GM12878 (cell line): ENCODE measurements at regions not wholly inside any gene's neighbourhood (a gene's known extent, or its start where the extent isn't known, plus 50 kb on each side); places are given as distances from the start of the nearest gene placed in this dataset.

Experiments used
- ATAC-seq: fragments of 200-7000 bp; cut with Tn5 transposase; 3 replicates; pipeline ENCODE4 v1.9.1; 2020; ENCODE audit warnings: mild to moderate bottlenecking, moderate library complexity
- BruUV-seq: library from RNA; stranded (reverse); fragments of 400-500 nt; replicated peaks from 2 replicates; lab custom pipeline; 2021; lab: Mats Ljungman, UMichigan
- CTCF ChIA-PET: fragments of 300-600 bp; sonication (Branson Sonifier 250); formaldehyde crosslinking; extraction: SDS; loops from one replicate; lab custom pipeline; 2021; ENCODE audit warnings: inconsistent platforms; lab: Yijun Ruan, JAX
- POLR2A ChIA-PET: fragments of 350-600 bp; formaldehyde crosslinking; extraction: SDS; loops from one replicate; lab custom pipeline; 2021; ENCODE audit warnings: inconsistent platforms; lab: Charles Lee
- RAD21 ChIA-PET: fragments of 300-600 bp; sonication (Branson Sonifier 250); formaldehyde crosslinking; loops from one replicate; lab custom pipeline; 2023; ENCODE audit warnings: antibody characterized with exemption; ENCODE audit not compliant: unreplicated experiment; lab: Charles Lee
- SMC1A ChIA-PET: fragments of 300-600 bp; sonication (Branson Sonifier 250); formaldehyde crosslinking; loops from one replicate; lab custom pipeline; 2023; ENCODE audit not compliant: unreplicated experiment, uncharacterized antibody; lab: Charles Lee
- DNase-seq: peaks from one replicate; pipeline ENCODE4 v3.0.0-alpha.2; 2011; ENCODE audit warnings: low read depth, low spot score
- FAIRE-seq: peaks from 3 replicates; lab custom pipeline; 2011; peaks lifted over from hg19 to GRCh38; lab: Jason Lieb, UNC
- H2AFZ ChIP-seq: 2 replicates; pipeline ENCODE4 v1.6.0; 2011; ENCODE audit warnings: low read depth, low read length, control low read depth; ENCODE audit not compliant: control insufficient read depth
- H3K27ac ChIP-seq: 2 replicates; pipeline ENCODE4 v1.5.1; 2011; ENCODE audit warnings: control low read depth; ENCODE audit not compliant: control insufficient read depth, insufficient read depth
- H3K27me3 ChIP-seq, 2 experiments: replicated peaks in 1 of 2; 2 replicates each; pipeline versions ENCODE4 v1.6.0 to v1.6.1; 2011; ENCODE audit warnings: low read length in 1 of 2; ENCODE audit not compliant: control insufficient read depth in 2 of 2, insufficient read depth in 2 of 2
- H3K36me3 ChIP-seq, 2 experiments: 2 replicates each; pipeline ENCODE4 v1.5.1; 2011; ENCODE audit warnings: low read length in 1 of 2; ENCODE audit not compliant: control insufficient read depth in 2 of 2, insufficient read depth in 2 of 2
- H3K4me1 ChIP-seq: 2 replicates; pipeline ENCODE4 v1.6.1; 2011; ENCODE audit warnings: mild to moderate bottlenecking, low read length, moderate library complexity, mixed read lengths; ENCODE audit not compliant: control insufficient read depth, insufficient read depth
- H3K4me2 ChIP-seq: 2 replicates; pipeline ENCODE4 v1.6.0; 2011; ENCODE audit warnings: control low read depth; ENCODE audit not compliant: control insufficient read depth, insufficient read depth
- H3K4me3 ChIP-seq: fragments of 200-600 bp; sonication (generic); 2 replicates; pipeline ENCODE4 v1.5.1; 2016
- H3K79me2 ChIP-seq: 2 replicates; pipeline ENCODE4 v1.6.0; 2011; ENCODE audit warnings: low read length; ENCODE audit not compliant: control insufficient read depth, insufficient read depth
- H3K9ac ChIP-seq: 2 replicates; pipeline ENCODE4 v1.8.0; 2011; ENCODE audit warnings: low read length, control low read depth, mixed read lengths; ENCODE audit not compliant: control insufficient read depth, insufficient read depth
- H3K9me3 ChIP-seq: replicated peaks from 3 replicates; pipeline ENCODE4 v1.5.1; 2011; ENCODE audit warnings: mild to moderate bottlenecking, low read length; ENCODE audit not compliant: control insufficient read depth, insufficient read depth
- H4K20me1 ChIP-seq: 2 replicates; pipeline ENCODE4 v1.6.0; 2011; ENCODE audit not compliant: control insufficient read depth, insufficient read depth
- BHLHE40 ChIP-seq, 2 experiments: fragments of 450-650 bp in 1 of 2; IDR thresholded peaks; 2 replicates each; pipeline ENCODE4 v1.6.1; 2011 to 2017; ENCODE audit warnings: low read depth in 2 of 2, borderline replicate concordance in 1 of 2, improper control_type of control experiment in 1 of 2, low read length in 1 of 2, mild to moderate bottlenecking in 1 of 2
- BMI1 ChIP-seq: fragments of 450-650 bp; IDR thresholded peaks from 2 replicates; pipeline ENCODE4 v1.6.1; 2016; ENCODE audit warnings: mild to moderate bottlenecking, moderate library complexity, borderline replicate concordance
- CUX1 ChIP-seq: IDR thresholded peaks from 2 replicates; pipeline ENCODE4 v1.6.1; 2012; ENCODE audit warnings: improper control_type of control experiment, low read depth, low read length; ENCODE audit not compliant: insufficient replicate concordance
- IRF5 ChIP-seq: fragments of 450-650 bp; IDR thresholded peaks from 2 replicates; pipeline ENCODE4 v1.6.1; 2017; ENCODE audit warnings: borderline replicate concordance
- MLLT1 ChIP-seq: fragments of 450-650 bp; IDR thresholded peaks from 2 replicates; pipeline ENCODE4 v1.6.1; 2016; ENCODE audit warnings: mild to moderate bottlenecking
- NFYA ChIP-seq: IDR thresholded peaks from 2 replicates; pipeline ENCODE4 v1.6.1; 2011; ENCODE audit warnings: low read depth, mild to moderate bottlenecking, low read length, improper control_type of control experiment, borderline replicate concordance
- NKRF ChIP-seq: fragments of 450-650 bp; conservative IDR thresholded peaks from 2 replicates; pipeline ENCODE4 v1.6.1; 2017; ENCODE audit warnings: mild to moderate bottlenecking, moderate library complexity
- PKNOX1 ChIP-seq: fragments of 450-650 bp; IDR thresholded peaks from 2 replicates; pipeline ENCODE4 v1.6.1; 2016; ENCODE audit warnings: mild to moderate bottlenecking
- POLR2A ChIP-seq: IDR thresholded peaks from 2 replicates; pipeline ENCODE4 v1.6.1; 2011; ENCODE audit warnings: low read depth, mild to moderate bottlenecking, low read length
- POU2F2 ChIP-seq: IDR thresholded peaks from 3 replicates; pipeline ENCODE4 v1.6.1; 2011; ENCODE audit warnings: low read depth, mild to moderate bottlenecking, low read length, borderline replicate concordance
- SPI1 ChIP-seq: IDR thresholded peaks from 2 replicates; pipeline ENCODE4 v1.6.1; 2011; ENCODE audit warnings: low read depth, mild to moderate bottlenecking, low read length, moderate library complexity, borderline replicate concordance; ENCODE audit not compliant: insufficient read depth
- SRF ChIP-seq, 2 experiments: IDR thresholded peaks; 2 replicates each; pipeline ENCODE4 v1.6.1; 2011; ENCODE audit warnings: low read depth in 2 of 2, low read length in 2 of 2, mild to moderate bottlenecking in 1 of 2, moderate library complexity in 1 of 2
- TCF3 ChIP-seq: IDR thresholded peaks from 2 replicates; pipeline ENCODE4 v1.6.1; 2012; ENCODE audit warnings: low read depth, mild to moderate bottlenecking, low read length, borderline replicate concordance; ENCODE audit not compliant: insufficient read depth
- WGBS: methylation state at CpG from one replicate; pipeline ENCODE4 v1.1.6; 2016; ENCODE audit warnings: low lambda C conversion rate; ENCODE audit not compliant: insufficient replicate concordance, insufficient coverage; ENCODE audit errors: missing lambda C conversion rate; 5-methylcytosine and 5-hydroxymethylcytosine counted together
- in situ Hi-C: fragments of 300-500 bp; cut with MboI; formaldehyde crosslinking; loops from 9 replicates; pipeline ENCODE4 v1.14.3; 2018; ENCODE audit warnings: mixed read lengths
- intact Hi-C: fragments of 100-400 bp; cut with micrococcal nuclease; formaldehyde crosslinking; loops from one replicate; pipeline ENCODE4 v1.14.2; 2022; ENCODE audit not compliant: unreplicated experiment

- no peak for DNase-seq
- Histone ChIP-seq H3K9ac (no peak overlapping the region), H3K4me2 (0 out of 2 replicates have a peak overlapping the region, but pooled peaks have one; percentile 17), H3K79me2 (no peaks in the 10 kb centered on the region), H3K4me1 (no peaks in the 10 kb centered on the region), H3K27me3 (no peaks in the 10 kb centered on the region), H3K9me3 (no peaks in the 10 kb centered on the region), H4K20me1 (no peaks in the 10 kb centered on the region), H3K27ac (no peak overlapping the region), H2AFZ (no peak overlapping the region), H3K36me3 (no peaks in the 10 kb centered on the region), H3K4me3 (no peak overlapping the region)
- no TSS peak for BruUV-seq
- 0% methylated on average over 1 of the region's 1 CpG for WGBS
- SMC1A ChIA-PET: no interaction called here
- in situ Hi-C loops: no loop called here
- POLR2A ChIA-PET: no interaction called here
- no peak; the same call in 2 of the 3 replicates for ATAC-seq
- RAD21 ChIA-PET: no interaction called here
- FAIRE-seq: no peak
- intact Hi-C loops: no loop called here
- CTCF ChIA-PET: no interaction called here
- TF ChIP-seq POU2F2 (no peak), TCF3 (no peak), NFYA (no peak), SRF (IDR thresholded peaks at IDR 0.05; ENCODE audit: low read depth in 2 of 2, low read length in 2 of 2) (no peak), BHLHE40 (IDR thresholded peaks at IDR 0.05; ENCODE audit: borderline replicate concordance in 1 of 2, low read depth in 2 of 2, low read length in 1 of 2) (no peak), NKRF (no peak), IRF5 (no peak), SPI1 (no peak), PKNOX1 (no peak), MLLT1 (no peak), CUX1 (no peak), BMI1 (no peak), POLR2A (no peak)
Observed at GRCh38 chr4:108483079-108483478, 137.3 kb upstream of the RPL34 start.
